ENCODE measurements at regions not wholly inside any gene's neighbourhood (a gene's known extent, or its start where the extent isn't known, plus 50 kb on each side); places are given as distances from the start of the nearest gene placed in this dataset.

- Histone ChIP-seq H3K9me1 (ENCODE audit: control insufficient read depth, extremely low read depth, insufficient read depth, low read length) (no peaks in the 10 kb centered on the region), H3K4me2 (ENCODE audit: control insufficient read depth, extremely low read depth, insufficient read depth, low read depth, low read length) (no peak overlapping the region), H3K27ac (ENCODE audit: control insufficient read depth, insufficient read depth, low read length) (no peak overlapping the region), H3K36me3 (ENCODE audit: control insufficient read depth in 2 of 2, extremely low read depth in 1 of 2, insufficient read depth in 2 of 2, low read length in 2 of 2) (no peaks in the 10 kb centered on the region), H4K20me1 (ENCODE audit: control insufficient read depth, extremely low read depth, insufficient read depth, low read length) (no peaks in the 10 kb centered on the region), H3K9me3 (ENCODE audit: control insufficient read depth, low read depth, low read length) (no peaks in the 10 kb centered on the region), H3K9ac (ENCODE audit: control insufficient read depth, extremely low read depth, insufficient read depth, low read length) (no peak overlapping the region), H3K4me3 (ENCODE audit: control insufficient read depth in 2 of 3, extremely low read depth in 1 of 3, insufficient read depth in 2 of 3, low read depth in 1 of 3, low read length in 3 of 3) (no peak overlapping the region), H2AFZ (ENCODE audit: control insufficient read depth, low read length) (no peak overlapping the region), H3K79me2 (ENCODE audit: control insufficient read depth, insufficient read depth, low read length) (no peaks in the 10 kb centered on the region), H3K4me1 (ENCODE audit: control insufficient read depth, extremely low read depth, insufficient read depth, low read length) (no peaks in the 10 kb centered on the region), H3K27me3 (ENCODE audit: control insufficient read depth, extremely low read depth, insufficient read depth, low read length) (no peaks in the 10 kb centered on the region)
- dilution Hi-C loops (cut with MboI; ENCODE audit: extremely low pct_ligation_motif_present, low sequenced_read_pairs), result no loop called here
- no peak for DNase-seq (ENCODE audit: low read depth, low spot score)
- TF ChIP-seq EZH2 (IDR thresholded peaks at IDR 0.05; ENCODE audit: low read length), result no peak
- TF ChIP-seq, protein P1, sequence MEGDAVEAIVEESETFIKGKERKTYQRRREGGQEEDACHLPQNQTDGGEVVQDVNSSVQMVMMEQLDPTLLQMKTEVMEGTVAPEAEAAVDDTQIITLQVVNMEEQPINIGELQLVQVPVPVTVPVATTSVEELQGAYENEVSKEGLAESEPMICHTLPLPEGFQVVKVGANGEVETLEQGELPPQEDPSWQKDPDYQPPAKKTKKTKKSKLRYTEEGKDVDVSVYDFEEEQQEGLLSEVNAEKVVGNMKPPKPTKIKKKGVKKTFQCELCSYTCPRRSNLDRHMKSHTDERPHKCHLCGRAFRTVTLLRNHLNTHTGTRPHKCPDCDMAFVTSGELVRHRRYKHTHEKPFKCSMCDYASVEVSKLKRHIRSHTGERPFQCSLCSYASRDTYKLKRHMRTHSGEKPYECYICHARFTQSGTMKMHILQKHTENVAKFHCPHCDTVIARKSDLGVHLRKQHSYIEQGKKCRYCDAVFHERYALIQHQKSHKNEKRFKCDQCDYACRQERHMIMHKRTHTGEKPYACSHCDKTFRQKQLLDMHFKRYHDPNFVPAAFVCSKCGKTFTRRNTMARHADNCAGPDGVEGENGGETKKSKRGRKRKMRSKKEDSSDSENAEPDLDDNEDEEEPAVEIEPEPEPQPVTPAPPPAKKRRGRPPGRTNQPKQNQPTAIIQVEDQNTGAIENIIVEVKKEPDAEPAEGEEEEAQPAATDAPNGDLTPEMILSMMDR (optimal IDR thresholded peaks at IDR 0.05 in 1 of 3, IDR thresholded peaks at IDR 0.05 in 1 of 3, conservative IDR thresholded peaks at IDR 0.05 in 1 of 3; ENCODE audit: extremely low read depth in 1 of 3, insufficient read depth in 2 of 3, low read length in 3 of 3), result no peak
- FAIRE-seq, result no peak
Measured at GRCh38 chr7:85587785-85588184, 400.9 kb upstream of the SEMA3D start.

DNA sequence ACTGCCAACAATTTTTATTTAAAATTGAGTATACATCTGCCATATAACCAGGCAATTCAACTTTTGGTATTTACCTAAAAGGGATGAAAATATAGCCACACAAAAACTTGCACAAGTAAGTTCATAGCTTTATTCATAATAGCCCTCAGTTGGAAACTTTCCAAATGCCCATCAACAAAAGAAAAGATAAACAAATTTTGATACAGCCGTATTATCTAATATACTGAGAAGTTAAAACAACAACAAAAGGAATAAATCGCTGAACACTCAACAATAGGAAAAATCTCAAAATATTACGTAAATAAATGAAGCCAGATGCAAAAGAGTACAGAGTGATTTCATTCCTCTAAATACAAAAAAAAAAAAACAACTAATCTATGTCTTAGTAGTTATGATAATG lies 399.2 kb upstream of the SEMA3D start:
- Histone ChIP-seq H4K20me1 (ENCODE audit: control insufficient read depth, extremely low read depth, insufficient read depth, low read length) (no peaks in the 10 kb centered on the region), H3K27me3 (ENCODE audit: control insufficient read depth, extremely low read depth, insufficient read depth, low read length) (no peaks in the 10 kb centered on the region), H3K4me2 (ENCODE audit: control insufficient read depth, extremely low read depth, insufficient read depth, low read depth, low read length) (no peak overlapping the region), H3K27ac (ENCODE audit: control insufficient read depth, insufficient read depth, low read length) (no peak overlapping the region), H3K9me3 (ENCODE audit: control insufficient read depth, low read depth, low read length) (no peaks in the 10 kb centered on the region), H3K79me2 (ENCODE audit: control insufficient read depth, insufficient read depth, low read length) (no peaks in the 10 kb centered on the region), H3K4me3 (ENCODE audit: control insufficient read depth in 2 of 3, extremely low read depth in 1 of 3, insufficient read depth in 2 of 3, low read depth in 1 of 3, low read length in 3 of 3) (no peak overlapping the region), H3K4me1 (ENCODE audit: control insufficient read depth, extremely low read depth, insufficient read depth, low read length) (no peaks in the 10 kb centered on the region), H3K9ac (ENCODE audit: control insufficient read depth, extremely low read depth, insufficient read depth, low read length) (no peak overlapping the region), H3K36me3 (ENCODE audit: control insufficient read depth in 2 of 2, extremely low read depth in 1 of 2, insufficient read depth in 2 of 2, low read length in 2 of 2) (no peaks in the 10 kb centered on the region), H2AFZ (ENCODE audit: control insufficient read depth, low read length) (no peak overlapping the region), H3K9me1 (ENCODE audit: control insufficient read depth, extremely low read depth, insufficient read depth, low read length) (no peaks in the 10 kb centered on the region)
- dilution Hi-C loops (cut with MboI; ENCODE audit: extremely low pct_ligation_motif_present, low sequenced_read_pairs), result no loop called here
- no peak for FAIRE-seq
- TF ChIP-seq, protein P1 (optimal IDR thresholded peaks at IDR 0.05 in 1 of 3, IDR thresholded peaks at IDR 0.05 in 1 of 3, conservative IDR thresholded peaks at IDR 0.05 in 1 of 3; ENCODE audit: extremely low read depth in 1 of 3, insufficient read depth in 2 of 3, low read length in 3 of 3), result no peak
- no peak for TF ChIP-seq EZH2 (IDR thresholded peaks at IDR 0.05; ENCODE audit: low read length)
- DNase-seq (ENCODE audit: low read depth, low spot score), result no peak

Measured in keratinocyte (primary cell).